SKM-1 (cell line): ENCODE measurements at regions not wholly inside any gene's neighbourhood (a gene's known extent, or its start where the extent isn't known, plus 50 kb on each side); places are given as distances from the start of the nearest gene placed in this dataset.

Experiments used
- DNase-seq: peaks from one replicate; lab custom pipeline; 2025; ENCODE audit not compliant: unreplicated experiment; lab: John Stamatoyannopoulos, UW

DNA sequence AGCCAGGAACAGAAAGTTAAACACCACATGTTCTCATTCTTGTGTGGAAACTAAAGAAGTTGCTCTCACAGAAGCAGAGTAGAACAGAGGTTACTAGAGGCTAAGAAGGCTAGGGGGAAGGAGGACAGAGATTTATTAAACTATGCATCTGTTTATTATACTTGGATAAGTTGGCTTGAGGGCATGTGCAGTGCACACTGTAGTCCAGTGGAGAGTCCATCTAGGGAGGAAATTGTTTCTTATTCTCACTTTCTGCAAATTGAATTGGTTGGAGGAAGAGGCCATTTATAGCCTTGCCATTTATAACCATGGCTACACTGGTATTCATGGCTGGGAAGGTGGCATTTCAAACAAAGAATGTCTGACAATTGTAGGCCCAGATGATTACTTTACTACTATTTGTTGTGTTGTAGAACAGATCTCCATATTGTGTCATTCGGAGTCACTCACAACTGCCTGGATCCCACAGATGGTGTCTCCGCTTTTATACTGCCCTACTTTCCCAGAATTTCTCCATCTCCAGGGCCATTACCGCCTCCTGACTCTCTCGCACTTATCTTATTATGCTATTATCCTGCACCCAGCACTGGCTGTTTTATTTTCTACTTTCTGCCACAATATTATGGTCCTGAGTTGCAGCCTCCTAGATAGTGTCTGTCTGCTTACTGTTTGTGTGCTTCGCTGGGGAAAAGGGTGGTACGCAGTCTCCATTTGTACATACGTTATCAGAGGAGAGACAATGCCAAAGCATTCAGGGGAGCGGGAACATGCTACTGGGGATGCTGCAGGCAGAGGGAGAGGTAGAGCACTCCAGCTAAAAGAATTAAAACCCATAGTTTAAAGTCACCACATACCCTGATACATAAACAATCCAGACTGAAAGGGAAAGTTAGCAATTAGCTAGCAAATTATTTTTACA lies 169.3 kb upstream of the BLID start:
- DNase-seq: no peak

DNA sequence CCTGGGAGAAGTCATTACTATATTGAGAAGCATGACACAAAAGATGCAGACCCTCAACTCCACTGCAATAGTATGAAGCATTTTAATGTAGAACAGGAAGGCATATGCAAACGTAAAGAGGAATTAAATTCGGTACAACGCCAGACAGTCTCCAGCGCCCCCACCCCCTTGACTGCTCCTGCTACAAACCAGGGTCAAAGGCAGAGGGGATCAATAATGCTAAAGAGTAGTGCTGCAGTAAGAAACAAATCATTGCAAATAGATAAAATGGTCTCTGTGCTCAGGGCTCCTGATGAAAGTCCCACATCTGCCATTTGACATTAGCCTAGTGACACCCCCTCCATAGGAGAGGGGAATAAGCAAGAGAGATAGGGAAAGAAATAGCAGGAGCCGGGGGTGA lies 164.9 kb upstream of the BLID start:
- DNase-seq: no peak

DNA sequence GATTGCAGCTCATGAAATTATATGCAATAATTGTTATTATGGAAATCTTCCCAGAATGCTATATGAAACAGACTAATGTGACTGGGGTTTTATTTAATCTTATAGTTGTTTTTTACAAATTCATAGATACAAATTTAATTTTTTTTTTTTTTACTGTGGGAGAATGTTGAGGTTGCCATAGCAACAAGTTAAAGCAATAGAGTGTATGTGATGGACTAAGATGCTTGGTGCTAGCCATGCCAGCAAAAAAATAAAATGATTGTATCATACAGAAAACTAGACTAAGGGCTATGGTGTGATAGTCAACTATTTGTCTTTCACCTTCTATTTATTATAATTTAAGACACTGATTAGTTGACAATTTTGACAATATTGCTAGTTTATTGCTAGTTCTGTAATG lies 163.2 kb upstream of the BLID start:
- DNase-seq: no peak

DNA sequence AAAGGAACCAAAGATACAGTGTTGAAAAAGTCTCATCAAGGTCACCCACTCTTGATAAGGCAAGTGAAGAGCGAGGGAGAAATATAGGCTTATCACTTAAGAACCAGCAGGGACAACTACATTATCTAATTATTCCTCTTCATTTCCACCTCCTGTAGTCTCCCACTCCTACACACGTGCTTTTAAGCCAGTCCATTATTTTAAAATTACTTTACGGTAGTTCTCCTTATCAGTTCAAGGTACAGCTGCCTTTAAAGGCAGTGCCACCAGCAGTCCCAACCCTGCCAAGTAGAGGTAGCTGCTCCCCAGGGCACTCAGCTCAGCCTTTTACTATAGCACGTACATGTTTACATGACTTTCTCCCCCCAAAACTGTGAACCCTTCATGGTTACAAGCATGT lies 161.5 kb upstream of the BLID start:
- no peak for DNase-seq

DNA sequence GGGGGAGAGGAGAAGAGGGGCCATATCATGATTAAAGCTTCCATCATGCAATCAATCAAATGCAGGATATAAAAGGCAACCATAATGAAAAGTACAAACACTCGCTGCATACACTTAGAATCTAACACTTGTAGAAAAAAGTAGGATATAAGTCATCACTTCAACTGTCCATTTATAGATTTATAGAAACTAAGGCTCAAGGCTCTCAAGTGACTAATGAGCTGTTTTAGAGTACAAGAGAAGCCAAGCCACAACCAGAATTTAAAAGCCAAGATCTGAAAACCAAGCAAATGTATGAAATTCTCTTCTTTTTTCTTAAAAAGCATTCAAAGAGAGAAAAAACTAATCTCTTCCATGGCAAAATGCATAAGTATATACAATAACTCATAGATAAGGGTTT lies 160.2 kb upstream of the BLID start:
- DNase-seq: no peak

DNA sequence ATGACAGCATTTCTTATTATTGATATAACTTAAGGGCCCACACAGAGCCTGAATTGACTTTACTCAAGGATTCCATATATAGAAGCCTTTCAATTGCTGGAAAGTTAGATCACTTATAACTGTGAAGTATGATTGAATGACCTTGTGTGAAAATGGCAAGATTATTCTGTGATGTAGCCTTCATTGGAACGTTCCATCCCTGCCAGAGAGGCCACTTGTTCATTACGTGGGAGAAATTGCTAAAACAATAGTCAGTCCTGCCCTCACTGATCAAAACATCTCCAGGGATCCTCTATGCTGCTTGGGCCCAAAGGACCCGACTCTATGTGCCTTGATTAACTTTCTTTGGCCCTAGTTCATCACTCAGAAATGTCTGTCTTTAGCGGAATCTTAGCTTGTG lies 159.5 kb upstream of the BLID start:
- no peak for DNase-seq

DNA sequence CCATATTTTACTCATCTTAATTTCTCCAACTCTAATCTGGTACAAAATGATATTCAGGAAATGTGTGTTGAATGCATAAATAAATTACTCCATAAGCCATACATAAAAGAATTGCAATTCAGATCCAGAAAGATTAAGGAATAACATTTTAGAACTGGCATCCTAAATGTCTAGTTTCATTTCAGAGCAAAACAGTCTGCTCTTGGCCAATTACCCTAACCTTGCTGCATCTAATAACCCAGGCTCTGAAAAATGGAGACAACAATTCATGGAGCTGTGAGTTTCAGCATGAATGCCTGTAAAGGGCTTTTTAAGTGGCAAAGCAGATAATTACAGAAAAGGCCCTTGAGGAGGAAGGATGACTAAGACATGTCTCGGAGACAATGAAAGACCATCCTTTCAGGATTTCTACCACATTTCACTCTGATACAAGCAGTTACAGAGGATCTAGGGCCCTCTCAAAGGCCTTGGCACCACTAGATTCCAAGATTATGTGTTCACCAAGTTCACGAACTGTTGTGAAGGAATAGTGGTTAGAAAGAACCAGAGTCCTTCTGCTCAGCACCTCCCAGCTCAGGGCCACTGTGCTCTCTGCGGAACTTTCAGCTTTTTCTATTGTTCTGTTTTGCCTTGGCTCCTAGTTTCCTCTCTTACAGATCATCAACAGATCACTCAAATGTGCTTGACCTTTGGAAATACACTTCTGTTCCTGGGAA lies 157.6 kb upstream of the BLID start:
- no peak for DNase-seq

DNA sequence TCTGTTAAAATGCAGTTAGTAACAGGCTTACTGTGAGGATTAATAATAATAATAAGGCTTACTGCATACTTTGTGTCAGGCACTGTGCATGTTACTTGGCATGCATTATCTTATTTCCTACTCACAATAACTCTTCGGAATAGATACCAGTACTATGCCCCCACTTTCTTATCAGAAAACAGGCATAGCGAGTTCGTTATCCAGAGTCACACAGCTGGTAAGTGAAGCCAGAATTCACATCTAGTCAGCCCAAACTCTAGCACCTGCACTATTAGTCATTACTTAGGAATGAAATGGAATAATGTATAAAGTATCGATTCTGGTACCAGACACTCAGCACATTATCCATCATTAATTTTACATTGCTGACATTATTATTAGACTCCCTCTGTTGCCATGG lies 155.7 kb upstream of the BLID start:
- no peak for DNase-seq

DNA sequence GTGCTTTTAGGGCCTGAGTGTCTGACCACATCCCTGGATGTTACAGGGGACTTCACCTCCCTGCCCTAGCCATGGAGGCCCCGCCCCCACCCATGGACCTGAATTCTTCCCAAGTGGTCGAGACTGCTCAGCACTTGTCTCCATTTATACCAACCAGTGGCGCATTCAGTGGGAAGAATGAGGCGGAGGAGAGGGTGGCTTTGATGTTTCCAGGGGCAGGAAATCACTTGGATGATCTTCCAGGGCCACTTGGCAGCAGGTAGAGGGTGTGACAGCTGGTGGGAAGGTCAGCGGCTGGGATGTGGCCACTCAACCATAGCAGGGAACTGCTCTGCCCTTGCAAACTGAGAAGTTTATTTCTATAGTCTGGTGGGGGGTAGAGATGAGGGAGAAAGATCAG lies 155.1 kb upstream of the BLID start:
- DNase-seq: no peak

DNA sequence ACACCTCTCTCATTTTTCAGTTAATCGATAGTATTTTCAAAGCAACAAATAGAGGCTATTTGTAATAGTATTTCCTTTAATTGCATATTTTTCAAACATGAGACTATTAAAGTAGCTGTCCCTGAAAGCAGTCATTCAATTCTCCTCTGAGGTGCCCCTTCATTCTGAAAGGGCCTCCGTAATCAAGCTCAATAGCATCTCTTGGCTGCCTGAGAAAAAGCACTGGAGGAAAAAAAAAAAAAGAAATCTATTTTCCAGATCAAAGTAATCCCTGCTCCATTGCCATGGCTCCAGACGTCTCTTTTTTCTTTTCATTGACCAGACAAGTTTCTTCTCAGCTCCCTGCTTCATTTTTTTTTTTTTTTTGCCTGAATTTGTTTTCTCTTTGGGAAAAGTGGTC lies 154.5 kb upstream of the BLID start:
- no peak for DNase-seq

DNA sequence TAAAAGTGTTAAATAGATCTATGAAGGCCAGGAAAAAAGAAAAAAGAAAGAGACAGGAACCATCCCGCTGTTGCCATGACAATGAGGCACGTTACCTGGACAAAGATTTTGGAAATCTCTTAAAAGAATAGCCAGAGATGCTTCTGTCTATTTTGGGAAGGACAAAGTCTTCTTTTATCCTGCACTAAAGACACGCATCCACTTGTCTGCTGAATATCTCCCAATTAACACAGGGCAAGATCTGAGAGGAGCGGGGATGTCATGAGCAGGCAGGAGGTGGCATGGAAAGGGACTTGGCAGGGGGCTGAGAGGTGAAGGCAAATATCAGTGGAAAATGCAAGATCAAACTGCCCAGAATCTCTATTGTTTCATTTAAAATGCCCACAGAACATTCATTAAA lies 153.8 kb upstream of the BLID start:
- DNase-seq: no peak

DNA sequence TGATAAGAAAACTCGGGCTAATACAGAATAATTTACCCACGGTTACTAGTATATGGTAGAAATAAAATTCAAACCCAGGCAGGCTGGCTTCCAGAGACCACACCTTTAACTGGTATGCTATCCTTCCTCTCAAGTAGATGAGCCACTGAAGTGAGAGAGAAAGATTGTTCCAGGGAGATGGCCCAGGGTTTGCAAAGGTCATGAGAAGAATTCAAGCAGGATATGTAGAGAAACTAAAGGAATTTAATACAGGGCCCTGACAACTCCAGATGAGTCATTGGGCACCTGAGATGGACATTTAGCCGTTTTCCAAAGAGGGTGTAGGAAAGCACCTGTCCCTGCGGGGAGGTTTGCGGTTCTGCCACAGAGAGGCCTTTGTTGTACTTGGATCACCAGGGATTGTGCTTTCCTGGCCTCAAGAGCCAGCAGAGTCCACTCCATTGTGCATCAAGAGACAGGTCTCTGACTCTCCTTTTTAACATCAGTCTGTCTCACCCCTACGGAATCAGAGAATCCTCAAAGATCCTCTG lies 152.7 kb upstream of the BLID start:
- no peak for DNase-seq

DNA sequence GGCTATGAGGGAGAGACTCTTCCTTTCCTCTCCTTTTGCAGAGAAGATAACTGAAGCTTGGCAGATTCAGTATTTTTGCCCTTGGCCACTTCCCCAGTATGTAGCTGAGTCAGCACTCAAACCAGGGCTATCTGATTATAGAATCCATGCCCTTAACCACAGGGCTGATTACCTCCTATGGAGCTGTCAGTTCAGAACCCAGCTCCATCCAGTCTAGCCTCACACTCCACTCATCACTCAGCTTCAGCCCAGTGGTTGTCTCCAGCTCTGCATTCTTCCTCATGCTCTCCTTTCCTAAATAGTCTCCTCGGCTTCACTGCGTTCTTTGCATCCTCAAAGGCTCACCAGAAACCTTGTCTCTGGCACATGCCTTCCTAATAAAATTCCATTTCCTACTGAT lies 151.6 kb upstream of the BLID start:
- DNase-seq: no peak

DNA sequence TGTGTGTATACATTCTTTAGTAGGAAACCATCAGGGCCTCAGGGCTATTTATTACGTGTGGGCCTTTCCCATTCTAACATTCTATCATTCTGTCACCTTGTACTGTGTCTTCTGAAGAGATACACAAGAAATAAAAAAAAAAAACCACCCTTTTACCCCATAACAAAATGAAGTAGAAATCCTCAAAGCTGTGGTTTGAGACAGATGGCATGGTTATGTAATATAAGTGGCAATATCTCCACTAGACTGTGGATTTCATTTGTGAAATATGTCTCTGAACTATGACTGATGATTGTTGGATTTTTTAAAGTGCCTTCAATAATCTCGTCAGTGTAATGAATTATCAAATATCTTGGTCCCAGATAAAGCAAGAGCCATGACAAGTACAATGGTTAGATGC lies 150.0 kb upstream of the BLID start:
- no peak for DNase-seq

DNA sequence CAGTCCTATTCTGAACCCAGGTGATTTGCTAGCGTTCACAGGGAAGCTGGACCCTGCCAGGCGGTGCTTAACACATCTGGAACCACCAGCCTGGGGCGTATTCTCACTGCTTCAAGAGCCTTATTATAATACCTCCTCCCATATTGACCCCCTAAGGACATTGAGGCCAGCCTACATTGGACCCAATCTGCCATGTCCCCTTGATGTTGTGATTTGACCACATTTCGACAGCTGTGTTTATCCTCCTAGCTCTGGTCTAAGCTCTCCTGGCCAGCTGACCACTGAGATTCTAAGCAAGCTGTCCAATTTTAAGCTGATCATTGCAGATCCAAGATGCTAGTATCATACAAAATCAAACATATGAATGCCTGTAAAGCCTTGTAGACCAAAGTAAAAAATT lies 148.1 kb upstream of the BLID start:
- DNase-seq: no peak

DNA sequence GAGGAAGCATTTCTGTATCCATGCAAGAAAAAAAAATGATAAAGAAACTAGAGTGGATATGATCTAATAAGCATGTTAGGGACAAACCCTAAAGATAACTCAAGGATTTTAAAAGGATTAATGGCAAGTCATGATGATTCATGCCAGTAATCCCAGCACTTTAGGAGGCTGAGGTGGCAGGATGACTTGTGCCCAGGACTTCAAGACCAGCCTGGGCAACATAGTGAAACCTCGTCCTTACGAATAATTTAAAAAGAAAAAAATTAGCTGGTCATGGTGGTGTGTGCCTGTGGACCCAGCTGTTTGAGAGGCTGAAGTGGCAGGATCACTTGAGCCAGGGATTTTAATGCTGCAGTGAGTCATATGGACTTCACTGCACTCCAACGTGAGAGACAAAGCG lies 145.5 kb upstream of the BLID start:
- DNase-seq: no peak

DNA sequence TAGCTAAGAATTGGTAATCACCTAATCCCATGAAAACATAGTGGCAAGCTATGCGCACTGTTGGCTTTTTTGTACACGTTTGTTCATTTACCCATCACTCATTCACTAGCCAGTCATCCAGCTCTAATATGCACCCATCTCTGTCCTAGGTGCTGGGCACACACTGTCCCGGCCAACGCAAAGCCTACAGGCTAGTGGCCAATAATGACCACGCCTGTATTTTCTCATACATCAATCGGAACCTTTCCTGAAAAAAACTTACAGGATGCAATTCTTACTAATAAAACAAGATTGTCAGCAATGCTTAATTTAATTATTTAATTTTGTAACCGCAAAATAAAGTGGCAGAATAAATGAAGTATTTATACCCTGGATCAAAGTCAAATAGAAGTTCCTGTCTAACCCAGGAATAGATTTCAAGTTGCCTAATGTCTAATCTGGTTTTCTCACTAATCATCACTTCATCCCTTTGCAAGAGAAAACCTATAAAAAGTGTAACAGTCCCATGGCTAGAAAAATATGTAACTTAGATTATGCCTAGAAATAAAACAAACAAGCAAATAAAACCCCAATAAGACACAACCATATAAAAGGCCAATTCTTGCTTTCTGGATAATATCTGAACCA lies 143.3 kb upstream of the BLID start:
- DNase-seq: no peak

DNA sequence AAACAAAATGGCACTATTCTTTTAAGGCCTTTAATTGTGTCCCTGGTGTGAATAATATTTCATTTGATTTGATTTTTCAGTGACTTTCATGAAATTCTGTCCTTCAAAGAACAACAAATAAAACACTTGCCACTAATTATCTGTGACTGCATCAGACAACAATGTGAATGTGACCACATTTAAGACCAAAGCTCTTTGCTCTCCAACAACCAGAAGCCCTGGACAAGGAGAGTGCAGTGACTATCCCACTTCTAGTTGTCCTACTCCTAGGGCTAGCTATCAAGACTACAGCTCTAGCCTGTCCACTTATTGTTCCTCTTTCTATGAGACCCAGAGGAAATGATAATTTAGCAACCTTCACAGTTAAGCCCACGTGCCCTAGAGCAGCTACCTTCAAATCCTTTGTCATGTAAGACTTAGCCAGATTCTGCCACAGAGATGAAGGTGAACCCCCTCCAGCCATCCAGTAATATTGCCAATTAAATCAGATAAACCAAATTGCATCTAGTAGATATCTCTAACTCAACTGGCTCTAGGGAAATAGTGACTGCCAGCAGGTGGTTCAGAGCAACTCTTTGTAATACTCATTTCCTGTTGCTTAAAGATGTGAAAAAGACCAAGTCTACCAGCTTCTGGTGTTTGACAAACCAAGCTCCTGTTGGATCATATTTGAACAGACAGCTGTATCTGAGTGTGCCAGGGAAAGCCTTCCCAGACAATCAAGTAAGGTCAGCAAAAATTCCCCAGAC lies 142.6 kb upstream of the BLID start:
- peak; percentile 59 for DNase-seq

DNA sequence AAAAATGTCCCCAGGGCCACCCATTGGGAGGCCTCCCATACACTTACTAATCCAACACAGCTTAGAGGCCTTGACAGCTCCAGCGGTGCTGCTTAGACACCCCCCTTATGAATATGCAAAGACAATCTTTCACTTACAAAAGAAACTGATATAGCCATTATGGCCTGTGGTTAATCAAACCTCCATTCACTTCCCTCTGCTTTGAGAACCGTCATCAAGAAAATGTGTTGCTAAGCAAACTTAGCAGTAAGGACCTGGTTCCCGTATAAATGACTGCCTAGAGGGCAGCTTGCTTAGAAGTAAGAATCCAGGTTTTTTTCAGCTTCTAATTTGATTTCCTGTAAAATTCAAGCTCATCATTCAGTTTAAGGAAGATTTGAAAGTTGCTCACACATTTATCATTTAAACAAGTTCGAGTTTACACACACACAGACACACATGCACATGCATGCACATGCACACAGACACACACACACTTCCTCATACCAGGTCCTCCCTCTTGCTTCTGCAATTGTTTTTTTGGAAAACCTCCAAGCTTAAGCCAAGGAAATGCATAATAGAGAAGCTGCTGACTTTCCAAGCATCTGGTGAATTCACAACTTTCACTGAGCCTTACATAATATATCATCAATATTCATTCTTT lies 137.7 kb upstream of the BLID start:
- DNase-seq: peak; percentile 37

DNA sequence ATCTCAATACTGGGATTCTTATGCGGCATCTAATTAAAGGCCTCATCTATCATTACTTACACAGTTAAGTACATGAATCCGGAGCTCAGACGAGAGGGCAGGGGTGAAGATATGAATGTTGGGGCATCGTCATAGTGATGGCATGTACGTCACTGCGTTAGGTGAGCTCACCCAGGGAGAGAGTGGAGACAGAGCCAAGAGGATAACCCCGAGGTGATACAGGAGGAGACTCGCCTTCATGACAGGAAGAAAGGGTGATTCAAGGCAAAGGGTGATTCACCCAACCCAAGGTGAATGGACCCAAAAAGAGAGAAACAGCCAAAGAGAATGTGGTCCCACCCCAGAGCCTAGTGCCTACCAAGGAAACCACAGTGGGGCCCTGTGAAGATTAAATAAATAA lies 132.9 kb upstream of the BLID start:
- no peak for DNase-seq

DNA sequence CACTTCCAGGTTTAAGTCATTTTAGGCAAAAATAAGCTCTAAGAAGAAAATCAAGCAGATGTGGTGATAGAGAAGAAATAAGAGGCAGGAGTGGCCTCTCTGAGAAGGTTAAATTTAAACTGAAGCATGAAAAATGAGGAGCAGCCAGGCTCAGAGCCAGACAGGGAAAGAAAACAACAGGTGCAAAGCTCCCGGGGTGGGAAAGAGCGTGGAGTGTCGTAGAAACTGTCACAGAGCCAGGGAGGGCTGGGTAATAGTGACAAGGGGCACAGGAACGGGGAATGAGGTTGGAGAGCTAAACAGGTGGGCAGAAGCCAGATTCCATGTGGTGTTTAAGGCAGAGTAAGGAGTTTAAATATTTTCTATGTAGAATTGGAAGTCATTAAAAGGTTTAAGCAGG lies 132.1 kb upstream of the BLID start:
- DNase-seq: no peak
